ENCODE measurements at regions not wholly inside any gene's neighbourhood (a gene's known extent, or its start where the extent isn't known, plus 50 kb on each side); places are given as distances from the start of the nearest gene placed in this dataset.

DNA sequence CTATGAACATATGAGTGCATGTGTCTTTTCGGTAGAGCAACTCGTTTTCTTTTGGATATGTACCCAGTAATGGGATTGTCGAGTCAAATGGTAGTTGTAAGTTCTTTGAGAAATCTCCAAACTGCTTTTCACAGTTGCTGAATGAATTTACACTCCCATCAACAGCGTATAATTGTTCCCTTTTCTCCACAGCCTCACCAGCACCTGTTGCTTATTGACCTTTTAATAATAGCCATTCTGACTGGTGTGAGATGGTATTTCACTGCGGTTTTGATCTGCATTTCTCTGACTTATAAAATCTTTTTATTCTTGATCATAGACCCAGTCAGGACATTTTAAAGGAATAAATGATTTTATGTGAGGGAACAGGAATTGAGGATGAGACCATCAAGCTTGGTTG, 165.0 kb upstream of the KCTD3 start:
- no CpG with 5 or more reads among the region's 5 CpGs for whole genome bisulfite sequencing, 2 experiments (ENCODE audit: extremely low coverage in 2 of 2, insufficient read length in 1 of 2)
- POLR2A ChIA-PET (ENCODE audit: unreplicated experiment) = no interaction called here

More for the DNA sequence above, 165.0 kb upstream of the KCTD3 start:
- Histone ChIP-seq H2AK5ac (ENCODE audit: low read depth, low read length) (no peak overlapping the region), H3K9ac (ENCODE audit: low read depth, low read length) (no peak overlapping the region), H2BK5ac (ENCODE audit: low read depth, low read length, poor library complexity, severe bottlenecking) (no peak overlapping the region), H2AK9ac (replicated peaks; ENCODE audit: low read depth, low read length, poor library complexity) (no peak overlapping the region), H4K8ac (ENCODE audit: low read depth in 2 of 2, low read length in 2 of 2) (no peak overlapping the region), H3K23ac (ENCODE audit: low read depth, low read length) (no peak overlapping the region), H3K9me1 (ENCODE audit: insufficient read depth, low read length) (no peaks in the 10 kb centered on the region), H3K56ac (ENCODE audit: extremely low read depth, insufficient read depth, low read length) (no peak overlapping the region), H3K9me3 (ENCODE audit: control insufficient read depth, insufficient read depth, low read length) (no peaks in the 10 kb centered on the region), H3K79me1 (ENCODE audit: low read depth in 1 of 2, low read length in 2 of 2) (no peaks in the 10 kb centered on the region), H3K27me3 (ENCODE audit: control insufficient read depth, insufficient read depth, low read length) (no peaks in the 10 kb centered on the region; the same call in 1 of the 2 replicates), H2AFZ (replicated peaks; ENCODE audit: low read length, poor library complexity) (no peak overlapping the region), H3K4me2 (ENCODE audit: low read depth, low read length) (no peak overlapping the region), H3K4me3 (ENCODE audit: insufficient read depth, low read depth, low read length) (no peak overlapping the region), H2BK20ac (ENCODE audit: low read depth, low read length) (no peak overlapping the region), H3K4me1 (ENCODE audit: control insufficient read depth, insufficient read depth, low read length) (no peaks in the 10 kb centered on the region), H4K91ac (ENCODE audit: insufficient read depth, low read depth, low read length) (no peak overlapping the region), H3K36me3 (ENCODE audit: control insufficient read depth, insufficient read depth, low read length) (no peaks in the 10 kb centered on the region), H3K14ac (replicated peaks; ENCODE audit: low read depth, low read length) (no peak overlapping the region), H3K18ac (ENCODE audit: low read depth, low read length) (no peak overlapping the region), H3K4ac (ENCODE audit: low read depth, low read length) (no peak overlapping the region), H2BK15ac (ENCODE audit: low read depth, low read length) (no peak overlapping the region), H4K20me1 (ENCODE audit: insufficient read depth, low read length) (no peaks in the 10 kb centered on the region), H2BK120ac (ENCODE audit: low read depth, low read length) (no peak overlapping the region), H3K27ac (ENCODE audit: insufficient read depth, low read length) (no peak overlapping the region), H4K5ac (ENCODE audit: low read depth, low read length) (no peak overlapping the region)
- CTCF ChIA-PET = interaction anchor here (0.7 kb wide), 1 partner anchor 44 kb away, joined by 3 read pairs; no protein-coding TSS in a partner anchor
- dilution Hi-C loops (cut with HindIII; ENCODE audit: low sequenced_read_pairs, unreplicated experiment) (no loop called here), intact Hi-C loops (cut with micrococcal nuclease) (no loop called here), in situ Hi-C loops (cut with MboI; ENCODE audit: low sequenced_read_pairs) (no loop called here)
- DNase-seq = no peak
- no TSS peak for BruUV-seq (replicated peaks)
- no peak for ATAC-seq (ENCODE audit: low read depth)
- TF ChIP-seq MAFK (IDR thresholded peaks at IDR 0.05; ENCODE audit: low read depth, low read length) (no peak), SMC3 (IDR thresholded peaks at IDR 0.05; ENCODE audit: low read depth, low read length) (no peak), CEBPB (IDR thresholded peaks at IDR 0.05; ENCODE audit: low read depth, low read length) (no peak), POLR2A (IDR thresholded peaks at IDR 0.05; ENCODE audit: low read depth, low read length) (no peak), MAZ (IDR thresholded peaks at IDR 0.05; ENCODE audit: borderline replicate concordance, low read depth, low read length) (no peak), NFE2L2 (IDR thresholded peaks at IDR 0.05; ENCODE audit: low read depth, low read length) (no peak), RFX5 (IDR thresholded peaks at IDR 0.05; ENCODE audit: low read depth, low read length) (no peak)
- TF ChIP-seq, protein P1, sequence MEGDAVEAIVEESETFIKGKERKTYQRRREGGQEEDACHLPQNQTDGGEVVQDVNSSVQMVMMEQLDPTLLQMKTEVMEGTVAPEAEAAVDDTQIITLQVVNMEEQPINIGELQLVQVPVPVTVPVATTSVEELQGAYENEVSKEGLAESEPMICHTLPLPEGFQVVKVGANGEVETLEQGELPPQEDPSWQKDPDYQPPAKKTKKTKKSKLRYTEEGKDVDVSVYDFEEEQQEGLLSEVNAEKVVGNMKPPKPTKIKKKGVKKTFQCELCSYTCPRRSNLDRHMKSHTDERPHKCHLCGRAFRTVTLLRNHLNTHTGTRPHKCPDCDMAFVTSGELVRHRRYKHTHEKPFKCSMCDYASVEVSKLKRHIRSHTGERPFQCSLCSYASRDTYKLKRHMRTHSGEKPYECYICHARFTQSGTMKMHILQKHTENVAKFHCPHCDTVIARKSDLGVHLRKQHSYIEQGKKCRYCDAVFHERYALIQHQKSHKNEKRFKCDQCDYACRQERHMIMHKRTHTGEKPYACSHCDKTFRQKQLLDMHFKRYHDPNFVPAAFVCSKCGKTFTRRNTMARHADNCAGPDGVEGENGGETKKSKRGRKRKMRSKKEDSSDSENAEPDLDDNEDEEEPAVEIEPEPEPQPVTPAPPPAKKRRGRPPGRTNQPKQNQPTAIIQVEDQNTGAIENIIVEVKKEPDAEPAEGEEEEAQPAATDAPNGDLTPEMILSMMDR (conservative IDR thresholded peaks at IDR 0.05; ENCODE audit: low read depth, low read length) = no peak

All from IMR-90 (cell line).